OCI-LY1 (cell line): ENCODE measurements at regions not wholly inside any gene's neighbourhood (a gene's known extent, or its start where the extent isn't known, plus 50 kb on each side); places are given as distances from the start of the nearest gene placed in this dataset.

Source experiments
- H2AFZ ChIP-seq: fragments of 200-600 bp; sonication (generic), shearing (Covaris generic); 2 replicates; pipeline ENCODE4 v1.6.0; 2014; ENCODE audit warnings: antibody characterized with exemption, mild to moderate bottlenecking, low read length
- H3F3A ChIP-seq: fragments of 200-600 bp; sonication (generic), shearing (Covaris generic); 2 replicates; pipeline ENCODE4 v1.6.0; 2014; ENCODE audit warnings: mild to moderate bottlenecking, antibody characterized with exemption, low read length, moderate library complexity; ENCODE audit not compliant: insufficient read depth
- H3K27ac ChIP-seq: fragments of 200-600 bp; sonication (generic); 2 replicates; pipeline ENCODE4 v1.5.1; 2014; ENCODE audit warnings: low read length, mixed run types, mild to moderate bottlenecking, low read depth; ENCODE audit not compliant: poor library complexity, severe bottlenecking
- H3K27me3 ChIP-seq: fragments of 200-600 bp; sonication (generic); 2 replicates; pipeline ENCODE4 v1.6.0; 2014; ENCODE audit warnings: antibody characterized with exemption, mild to moderate bottlenecking, low read length, moderate library complexity; ENCODE audit not compliant: insufficient read depth
- H3K36me3 ChIP-seq: fragments of 200-600 bp; sonication (generic); 2 replicates; pipeline ENCODE4 v1.6.1; 2014; ENCODE audit warnings: mild to moderate bottlenecking, antibody characterized with exemption, low read length, moderate library complexity, mixed read lengths; ENCODE audit not compliant: insufficient read depth
- H3K4me1 ChIP-seq: fragments of 200-600 bp; sonication (generic); 2 replicates; pipeline ENCODE4 v1.5.1; 2014; ENCODE audit warnings: mild to moderate bottlenecking, low read length, moderate library complexity; ENCODE audit not compliant: insufficient read depth, severe bottlenecking
- H3K4me2 ChIP-seq: fragments of 200-600 bp; sonication (generic), shearing (Covaris generic); 2 replicates; pipeline ENCODE4 v1.6.1; 2014; ENCODE audit warnings: low read length
- H3K4me3 ChIP-seq: fragments of 200-600 bp; sonication (generic); 2 replicates; pipeline ENCODE4 v1.5.1; 2014; ENCODE audit warnings: low read length, low read depth, mild to moderate bottlenecking, mixed read lengths; ENCODE audit not compliant: poor library complexity, severe bottlenecking
- H3K79me2 ChIP-seq: fragments of 200-600 bp; shearing (Covaris generic); 2 replicates; pipeline ENCODE4 v1.6.1; 2016; ENCODE audit warnings: mixed run types, low read length, mixed read lengths; ENCODE audit not compliant: insufficient read depth
- H3K9ac ChIP-seq: fragments of 200-600 bp; sonication (generic), shearing (Covaris generic); 2 replicates; pipeline ENCODE4 v1.6.1; 2014; ENCODE audit warnings: mild to moderate bottlenecking, low read length, mixed read lengths
- H3K9me2 ChIP-seq: fragments of 200-600 bp; sonication (generic), shearing (Covaris generic); 2 replicates; pipeline ENCODE4 v1.6.1; 2014; ENCODE audit warnings: low read depth, mild to moderate bottlenecking, low read length, mixed read lengths
- H3K9me3 ChIP-seq: fragments of 200-600 bp; shearing (Covaris generic); 2 replicates; pipeline ENCODE4 v1.6.1; 2014; ENCODE audit warnings: low read length, mixed read lengths
- H4K20me1 ChIP-seq: fragments of 200-600 bp; sonication (generic), shearing (Covaris generic); 2 replicates; pipeline ENCODE4 v1.6.0; 2016; ENCODE audit warnings: mild to moderate bottlenecking, low read length; ENCODE audit not compliant: insufficient read depth
- EZH2 ChIP-seq: fragments of 200-600 bp; sonication (generic), shearing (Covaris generic); IDR thresholded peaks from 2 replicates; pipeline ENCODE4 v1.8.0; 2017; ENCODE audit warnings: borderline replicate concordance, mixed run types, mild to moderate bottlenecking, antibody characterized with exemption, low read length, moderate library complexity, mixed read lengths
- TF ChIP-seq, protein P1 (sequence below): fragments of 200-600 bp; sonication (generic), shearing (Covaris generic); IDR thresholded peaks from 2 replicates; pipeline ENCODE4 v1.5.1; 2017; ENCODE audit warnings: mild to moderate bottlenecking, antibody characterized with exemption, low read length, moderate library complexity, mixed read lengths

DNA sequence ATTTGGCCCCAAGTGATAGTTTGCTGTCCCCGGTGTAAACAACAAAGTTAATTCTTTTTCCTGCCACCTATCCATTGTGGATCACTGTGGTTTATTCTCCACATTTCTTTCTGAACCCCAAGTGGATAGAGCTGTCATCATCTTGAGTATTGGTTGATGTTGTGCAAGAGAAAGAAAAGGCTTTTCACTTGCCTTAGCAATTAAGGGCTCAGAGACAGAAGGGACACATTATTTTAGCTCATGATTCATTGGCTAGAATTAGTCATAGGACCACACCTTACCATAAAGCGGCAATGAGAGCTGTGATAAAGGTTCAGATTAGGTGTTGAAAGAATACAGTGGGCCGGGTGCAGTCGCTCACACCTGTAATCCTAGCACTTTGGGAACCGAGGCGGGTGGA, 442.1 kb upstream of the DCC start:
- H3K9ac ChIP-seq = no peak overlapping the region
- H4K20me1 ChIP-seq = no peaks in the 10 kb centered on the region
- H3K79me2 ChIP-seq = no peaks in the 10 kb centered on the region
- no peaks in the 10 kb centered on the region for H3K27me3 ChIP-seq
- H3K9me3 ChIP-seq = no peaks in the 10 kb centered on the region
- no peak overlapping the region for H2AFZ ChIP-seq
- H3K4me2 ChIP-seq = no peak overlapping the region
- TF ChIP-seq, protein P1, sequence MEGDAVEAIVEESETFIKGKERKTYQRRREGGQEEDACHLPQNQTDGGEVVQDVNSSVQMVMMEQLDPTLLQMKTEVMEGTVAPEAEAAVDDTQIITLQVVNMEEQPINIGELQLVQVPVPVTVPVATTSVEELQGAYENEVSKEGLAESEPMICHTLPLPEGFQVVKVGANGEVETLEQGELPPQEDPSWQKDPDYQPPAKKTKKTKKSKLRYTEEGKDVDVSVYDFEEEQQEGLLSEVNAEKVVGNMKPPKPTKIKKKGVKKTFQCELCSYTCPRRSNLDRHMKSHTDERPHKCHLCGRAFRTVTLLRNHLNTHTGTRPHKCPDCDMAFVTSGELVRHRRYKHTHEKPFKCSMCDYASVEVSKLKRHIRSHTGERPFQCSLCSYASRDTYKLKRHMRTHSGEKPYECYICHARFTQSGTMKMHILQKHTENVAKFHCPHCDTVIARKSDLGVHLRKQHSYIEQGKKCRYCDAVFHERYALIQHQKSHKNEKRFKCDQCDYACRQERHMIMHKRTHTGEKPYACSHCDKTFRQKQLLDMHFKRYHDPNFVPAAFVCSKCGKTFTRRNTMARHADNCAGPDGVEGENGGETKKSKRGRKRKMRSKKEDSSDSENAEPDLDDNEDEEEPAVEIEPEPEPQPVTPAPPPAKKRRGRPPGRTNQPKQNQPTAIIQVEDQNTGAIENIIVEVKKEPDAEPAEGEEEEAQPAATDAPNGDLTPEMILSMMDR = no peak
- no peak for TF ChIP-seq EZH2
- H3K27ac ChIP-seq = no peak overlapping the region
- H3K9me2 ChIP-seq = no peaks in the 10 kb centered on the region
- H3K4me1 ChIP-seq = no peaks in the 10 kb centered on the region
- H3K4me3 ChIP-seq = no peak overlapping the region
- no peaks in the 10 kb centered on the region for H3F3A ChIP-seq
- H3K36me3 ChIP-seq = no peaks in the 10 kb centered on the region

GRCh38 chr18:51907687-51908597, 432.1 kb upstream of the DCC start:
- Histone ChIP-seq H3K9me3 (no peaks in the 10 kb centered on the region), H3F3A (no peaks in the 10 kb centered on the region), H3K4me3 (no peak overlapping the region), H3K27me3 (no peaks in the 10 kb centered on the region), H3K36me3 (no peaks in the 10 kb centered on the region), H4K20me1 (no peaks in the 10 kb centered on the region), H3K9ac (no peak overlapping the region), H3K4me2 (no peak overlapping the region), H3K27ac (no peak overlapping the region), H2AFZ (no peak overlapping the region), H3K79me2 (no peaks in the 10 kb centered on the region), H3K9me2 (no peaks in the 10 kb centered on the region), H3K4me1 (no peaks in the 10 kb centered on the region)
- TF ChIP-seq, protein P1 = no peak
- TF ChIP-seq EZH2 = no peak

GRCh38 chr18:51908598-51908944, 431.4 kb upstream of the DCC start:
- Histone ChIP-seq H3F3A (no peaks in the 10 kb centered on the region), H4K20me1 (no peaks in the 10 kb centered on the region), H3K9me2 (no peaks in the 10 kb centered on the region), H3K36me3 (no peaks in the 10 kb centered on the region), H3K9ac (no peak overlapping the region), H3K27ac (no peak overlapping the region), H3K79me2 (no peaks in the 10 kb centered on the region), H3K9me3 (no peaks in the 10 kb centered on the region), H3K4me2 (no peak overlapping the region), H2AFZ (no peak overlapping the region), H3K4me3 (no peak overlapping the region), H3K4me1 (no peaks in the 10 kb centered on the region), H3K27me3 (no peaks in the 10 kb centered on the region)
- no peak for TF ChIP-seq EZH2
- TF ChIP-seq, protein P1 = no peak
